Activated CD8-positive, alpha-beta memory T cell treated with anti-CD3 and anti-CD28 coated beads for 48 hours (primary cell): ENCODE measurements at regions not wholly inside any gene's neighbourhood (a gene's known extent, or its start where the extent isn't known, plus 50 kb on each side); places are given as distances from the start of the nearest gene placed in this dataset.
"Not testable (repeated sequence)": the region's sequence is repeated elsewhere in the genome, so short reads cannot be mapped to it uniquely, and the experiment has no call there.

Source experiments
- DNase-seq, 3 experiments: peaks; one replicate each; pipeline ENCODE4 v3.0.0-alpha.2; 2020; ENCODE audit warnings: low read depth in 2 of 3, low spot score in 2 of 3

- no peak for DNase-seq
These were observed 302.8 kb downstream of the FOXL1 start for GRCh38 chr16:86881118-86881510.

- no peak for DNase-seq
These were observed 303.5 kb downstream of the FOXL1 start for GRCh38 chr16:86881861-86882273.

GRCh38 chr16:86882586-86883280 is 304.4 kb downstream of the FOXL1 start:
- DNase-seq, result no peak

GRCh38 chr16:86883583-86884389 is 305.4 kb downstream of the FOXL1 start:
- DNase-seq, result no peak

- DNase-seq, result no peak
These were observed 306.0 kb downstream of the FOXL1 start for GRCh38 chr16:86884390-86884650.

GRCh38 chr16:86885139-86885538 is 306.8 kb downstream of the FOXL1 start:
- no peak for DNase-seq

- no peak for DNase-seq
These were observed 308.3 kb downstream of the FOXL1 start for GRCh38 chr16:86886651-86887050.

GRCh38 chr16:86887416-86887815 is 309.1 kb downstream of the FOXL1 start:
- DNase-seq, result no peak

GRCh38 chr16:86888231-86889053 is 310.1 kb downstream of the FOXL1 start:
- DNase-seq, result no peak

- not testable (repeated sequence) for DNase-seq
These were observed 310.7 kb downstream of the FOXL1 start for GRCh38 chr16:86889054-86889366.

GRCh38 chr16:86889974-86890373 is 311.6 kb downstream of the FOXL1 start:
- DNase-seq, result no peak

- no peak for DNase-seq
These were observed 312.8 kb downstream of the FOXL1 start for GRCh38 chr16:86891121-86891520.

- DNase-seq, result no peak
These were observed 313.3 kb downstream of the FOXL1 start for GRCh38 chr16:86891631-86892030.

GRCh38 chr16:86892509-86892908 is 314.2 kb downstream of the FOXL1 start:
- DNase-seq, result no peak

GRCh38 chr16:86893506-86893905 is 315.2 kb downstream of the FOXL1 start:
- DNase-seq, result no peak

GRCh38 chr16:86894029-86894567 is 315.7 kb downstream of the FOXL1 start:
- no peak for DNase-seq

GRCh38 chr16:86894925-86895324 is 316.6 kb downstream of the FOXL1 start:
- DNase-seq, result no peak

- DNase-seq, result no peak
These were observed 317.3 kb downstream of the FOXL1 start for GRCh38 chr16:86895606-86896005.

- no peak for DNase-seq
These were observed 318.6 kb downstream of the FOXL1 start for GRCh38 chr16:86896976-86897375.

GRCh38 chr16:86897486-86897885 is 319.1 kb downstream of the FOXL1 start:
- no peak for DNase-seq

- DNase-seq, result no peak
These were observed 320.0 kb downstream of the FOXL1 start for GRCh38 chr16:86898386-86898785.

GRCh38 chr16:86899151-86899550 is 320.8 kb downstream of the FOXL1 start:
- DNase-seq, result no peak
